B cell (primary cell): ENCODE measurements at regions not wholly inside any gene's neighbourhood (a gene's known extent, or its start where the extent isn't known, plus 50 kb on each side); places are given as distances from the start of the nearest gene placed in this dataset.
A peak's percentile ranks its signal among the peaks of the same experiment; 100 is the strongest.

Experiments used
- ATAC-seq: fragments of 200-7000 bp; cut with Tn5 transposase; one replicate; pipeline ENCODE4 v1.10.0; 2021; ENCODE audit warnings: low read depth, mild to moderate bottlenecking, moderate number of reproducible peaks, moderate library complexity
- CTCF ChIA-PET: fragments of 350-600 bp; sonication (Branson Sonifier 250); formaldehyde crosslinking; loops from one replicate; lab custom pipeline; 2021; ENCODE audit warnings: antibody characterized with exemption, inconsistent platforms; lab: Charles Lee
- POLR2A ChIA-PET: fragments of 350-600 bp; sonication (Branson Sonifier 250); formaldehyde crosslinking; loops from one replicate; lab custom pipeline; 2021; ENCODE audit warnings: antibody characterized with exemption; lab: Charles Lee
- DNase-seq: peaks from one replicate; pipeline ENCODE4 v3.0.0; 2013
- H2AFZ ChIP-seq: 2 replicates; pipeline ENCODE4 v1.6.1; 2012; ENCODE audit warnings: mild to moderate bottlenecking, low read depth, low read length; ENCODE audit not compliant: insufficient read depth, poor library complexity, severe bottlenecking
- H3K27ac ChIP-seq, 2 donors: 1 replicate in 1 of 2; 2 replicates in 1 of 2; pipeline ENCODE4 v1.5.1; 2012 to 2013; ENCODE audit warnings: low read length in 2 of 2, mild to moderate bottlenecking in 2 of 2, moderate library complexity in 1 of 2
- H3K27me3 ChIP-seq, 4 experiments: fragments of 200-600 bp in 1 of 4; sonication (generic) in 1 of 4; replicated peaks in 1 of 4; 1 replicate in 2 of 4; 2 replicates in 2 of 4; pipeline versions ENCODE4 v1.6.1 to v1.7.0; 2013 to 2016; ENCODE audit warnings: low read length in 3 of 4, mild to moderate bottlenecking in 2 of 4, mixed read lengths in 1 of 4, moderate library complexity in 1 of 4; ENCODE audit not compliant: insufficient read depth in 4 of 4, control insufficient read depth in 3 of 4; ENCODE audit errors: control extremely low read depth in 1 of 4
- H3K36me3 ChIP-seq, 2 experiments: replicated peaks in 1 of 2; 1 replicate in 1 of 2; 2 replicates in 1 of 2; pipeline versions ENCODE4 v1.6.1 to v1.7.1; 2013; ENCODE audit warnings: low read length in 1 of 2; ENCODE audit not compliant: insufficient read depth in 2 of 2, control insufficient read depth in 1 of 2; ENCODE audit errors: control extremely low read depth in 1 of 2, extremely low read depth in 1 of 2
- H3K4me1 ChIP-seq, 2 donors: fragments of 200-600 bp in 1 of 2; sonication (generic) in 1 of 2; 1 replicate in 1 of 2; 2 replicates in 1 of 2; pipeline versions ENCODE4 v1.5.1 to v1.6.1; 2013 to 2017; ENCODE audit warnings: low read length in 2 of 2; ENCODE audit not compliant: control insufficient read depth in 2 of 2, insufficient read depth in 2 of 2
- H3K4me2 ChIP-seq: replicated peaks from 2 replicates; pipeline ENCODE3; 2012; ENCODE audit warnings: mild to moderate bottlenecking, low read depth, low read length; ENCODE audit not compliant: poor library complexity, severe bottlenecking
- H3K4me3 ChIP-seq, 5 experiments: fragments of 200-600 bp in 1 of 5; sonication (generic) in 1 of 5; 1 replicate in 3 of 5; 2 replicates in 2 of 5; pipeline versions ENCODE4 v1.5.1 to v1.7.0; 2011 to 2016; ENCODE audit warnings: low read length in 4 of 5, mild to moderate bottlenecking in 4 of 5, low read depth in 2 of 5, control low read depth in 1 of 5, moderate library complexity in 1 of 5; ENCODE audit not compliant: insufficient read depth in 1 of 5; ENCODE audit errors: control extremely low read depth in 1 of 5, extremely low read depth in 1 of 5
- H3K79me2 ChIP-seq: fragments of 200-600 bp; sonication (generic); one replicate; pipeline ENCODE4 v1.6.0; 2016; ENCODE audit warnings: low read length; ENCODE audit not compliant: control insufficient read depth, insufficient read depth
- H3K9ac ChIP-seq: fragments of 200-600 bp; sonication (generic); 2 replicates; pipeline ENCODE4 v1.6.1; 2017; ENCODE audit warnings: mild to moderate bottlenecking, low read length, moderate library complexity
- H3K9me3 ChIP-seq, 3 donors: one replicate each; pipeline versions ENCODE4 v1.6.1 to v1.7.1; 2013; ENCODE audit warnings: low read length in 2 of 3; ENCODE audit not compliant: control insufficient read depth in 2 of 3, insufficient read depth in 1 of 3; ENCODE audit errors: control extremely low read depth in 1 of 3
- H4K20me1 ChIP-seq: 2 replicates; pipeline ENCODE4 v1.6.0; 2012; ENCODE audit warnings: mild to moderate bottlenecking, low read length; ENCODE audit not compliant: insufficient read depth, control insufficient read depth, poor library complexity, severe bottlenecking
- H3K27ac Mint-ChIP-seq: one replicate; pipeline ENCODE4 v1.8.0; 2021; ENCODE audit warnings: mixed read lengths
- H3K27me3 Mint-ChIP-seq: one replicate; pipeline ENCODE4 v1.8.0; 2021; ENCODE audit warnings: mixed read lengths
- H3K4me1 Mint-ChIP-seq: one replicate; pipeline ENCODE4 v1.8.0; 2021; ENCODE audit warnings: mixed read lengths
- H3K4me3 Mint-ChIP-seq: one replicate; pipeline ENCODE4 v1.8.0; 2021; ENCODE audit warnings: mixed read lengths
- H3K9me3 Mint-ChIP-seq: one replicate; pipeline ENCODE4 v1.8.0; 2022; ENCODE audit warnings: mixed read lengths; ENCODE audit not compliant: insufficient read depth
- EZH2 ChIP-seq: IDR thresholded peaks from 2 replicates; pipeline ENCODE4 v1.6.1; 2012; ENCODE audit warnings: borderline replicate concordance, low read depth, mild to moderate bottlenecking, moderate library complexity, low read length; ENCODE audit not compliant: insufficient read depth, poor library complexity, severe bottlenecking
- WGBS: methylation state at CpG from one replicate; pipeline ENCODE4 v1.1.5; 2013; ENCODE audit warnings: missing lambda C conversion rate; ENCODE audit not compliant: insufficient coverage; 5-methylcytosine and 5-hydroxymethylcytosine counted together
- intact Hi-C: fragments of 100-400 bp; cut with micrococcal nuclease; formaldehyde crosslinking; loops from one replicate; pipeline ENCODE4 v1.10.0; 2022
- TF ChIP-seq, protein P1 (sequence below): fragments of 200-600 bp; IDR thresholded peaks from one replicate; pipeline ENCODE4 v1.8.0; 2022; ENCODE audit warnings: antibody characterized with exemption, mild to moderate bottlenecking

DNA sequence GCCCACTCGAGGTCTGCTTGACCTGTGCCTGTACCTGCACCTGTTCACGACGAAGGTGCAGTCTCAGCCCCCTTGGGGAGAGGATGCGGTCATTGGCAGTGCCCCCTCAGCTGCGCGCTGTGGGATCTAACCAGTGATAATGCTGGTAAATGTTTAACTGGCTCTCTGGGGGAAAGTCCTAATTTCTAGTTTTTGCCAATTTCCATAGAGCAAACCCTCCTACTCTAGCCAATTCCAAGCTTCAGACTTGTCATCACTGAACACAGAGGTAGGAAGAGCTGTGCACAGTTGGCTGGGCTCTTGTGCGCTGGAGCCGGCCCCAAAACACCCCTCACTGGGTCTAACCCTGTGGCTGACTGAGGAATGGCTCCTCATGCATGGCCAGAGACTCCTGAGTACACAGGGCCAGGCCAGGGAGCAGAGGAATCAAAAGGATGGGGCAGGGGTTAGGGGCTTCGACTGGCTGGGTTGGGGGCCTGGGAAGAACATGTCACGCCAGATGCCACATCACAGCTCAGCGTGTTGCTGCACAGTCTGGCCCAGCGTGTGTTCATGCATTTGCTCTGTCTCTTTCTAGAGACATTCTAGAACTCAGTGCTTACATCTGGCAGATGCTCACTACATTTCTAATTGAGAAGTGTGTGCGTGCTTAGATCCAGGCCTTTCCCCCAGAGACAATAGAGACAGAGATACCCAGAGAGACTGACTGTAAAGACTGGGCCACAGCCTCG lies 270.8 kb downstream of the BCOR start:
- Histone ChIP-seq H3K9me3 (peaks cover 0 to 7% (median 0%) of the 10 kb centered on the region in 3 donors), H3K9ac (no peak overlapping the region), H3K4me1 (peaks cover 17% of the 10 kb centered on the region in 2 donors), H3K4me2 (no peak overlapping the region), H3K27me3 (peaks cover 0 to 54% (median 13%) of the 10 kb centered on the region in 4 experiments), H3K79me2 (no peaks in the 10 kb centered on the region), H3K4me3 (no peak overlapping the region), H4K20me1 (no peaks in the 10 kb centered on the region), H3K36me3 (no peaks in the 10 kb centered on the region), H2AFZ (no peak overlapping the region), H3K27ac (no peak overlapping the region)
- intact Hi-C loops = loop anchor here (10.0 kb wide), 1 partner anchor 268 kb away; the partner anchor contains the start of gene BCOR
- no peak for DNase-seq
- H3K4me1 Mint-ChIP-seq = peaks cover 30% of the 10 kb centered on the region
- ChIA-PET CTCF (interaction anchor here (1.1 to 1.6 kb wide), 2 partner anchors 96 to 187 kb away, joined by 3 to 4 read pairs; no protein-coding TSS in a partner anchor), POLR2A (interaction anchor here (1.9 kb wide), 1 partner anchor 28 kb away, joined by 8 read pairs; no protein-coding TSS in a partner anchor)
- H3K27me3 Mint-ChIP-seq = peaks cover 47% of the 10 kb centered on the region
- TF ChIP-seq EZH2 = no peak
- TF ChIP-seq, protein P1, sequence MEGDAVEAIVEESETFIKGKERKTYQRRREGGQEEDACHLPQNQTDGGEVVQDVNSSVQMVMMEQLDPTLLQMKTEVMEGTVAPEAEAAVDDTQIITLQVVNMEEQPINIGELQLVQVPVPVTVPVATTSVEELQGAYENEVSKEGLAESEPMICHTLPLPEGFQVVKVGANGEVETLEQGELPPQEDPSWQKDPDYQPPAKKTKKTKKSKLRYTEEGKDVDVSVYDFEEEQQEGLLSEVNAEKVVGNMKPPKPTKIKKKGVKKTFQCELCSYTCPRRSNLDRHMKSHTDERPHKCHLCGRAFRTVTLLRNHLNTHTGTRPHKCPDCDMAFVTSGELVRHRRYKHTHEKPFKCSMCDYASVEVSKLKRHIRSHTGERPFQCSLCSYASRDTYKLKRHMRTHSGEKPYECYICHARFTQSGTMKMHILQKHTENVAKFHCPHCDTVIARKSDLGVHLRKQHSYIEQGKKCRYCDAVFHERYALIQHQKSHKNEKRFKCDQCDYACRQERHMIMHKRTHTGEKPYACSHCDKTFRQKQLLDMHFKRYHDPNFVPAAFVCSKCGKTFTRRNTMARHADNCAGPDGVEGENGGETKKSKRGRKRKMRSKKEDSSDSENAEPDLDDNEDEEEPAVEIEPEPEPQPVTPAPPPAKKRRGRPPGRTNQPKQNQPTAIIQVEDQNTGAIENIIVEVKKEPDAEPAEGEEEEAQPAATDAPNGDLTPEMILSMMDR = no peak
- WGBS = 100% methylated on average over 1 of the region's 14 CpGs
- H3K27ac Mint-ChIP-seq = no peak overlapping the region
- no peaks in the 10 kb centered on the region for H3K9me3 Mint-ChIP-seq
- H3K4me3 Mint-ChIP-seq = no peak overlapping the region
- ATAC-seq = no peak

DNA sequence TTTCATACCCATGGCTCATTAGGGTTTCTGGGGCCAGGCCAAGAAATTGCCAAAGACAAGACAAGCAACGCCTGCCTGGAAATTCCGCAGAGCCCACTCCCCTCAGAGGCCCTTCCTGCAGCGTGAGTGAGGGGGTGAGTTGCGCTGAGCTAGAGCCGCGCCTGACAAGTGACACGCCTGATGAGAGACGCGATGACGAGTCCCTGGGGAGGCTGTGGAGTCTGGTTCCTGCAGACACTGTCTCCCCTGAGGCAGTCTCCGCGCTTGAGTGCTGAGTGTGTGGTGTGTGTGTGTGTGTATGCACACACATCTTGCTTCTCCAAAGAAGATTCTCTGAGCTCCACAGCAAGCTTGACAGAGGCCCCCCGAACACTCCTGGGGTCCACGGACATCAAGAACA lies 269.8 kb downstream of the BCOR start:
- no peak overlapping the region for H3K27ac ChIP-seq
- peaks cover 28% of the 10 kb centered on the region for H3K4me1 Mint-ChIP-seq
- no peak overlapping the region for H3K9ac ChIP-seq
- H3K9me3 Mint-ChIP-seq = no peaks in the 10 kb centered on the region
- H3K4me1 ChIP-seq = peaks cover 17% of the 10 kb centered on the region in 2 donors
- peaks cover 0 to 57% (median 11%) of the 10 kb centered on the region in 4 experiments for H3K27me3 ChIP-seq
- H3K4me3 ChIP-seq = no peak overlapping the region
- H2AFZ ChIP-seq = no peak overlapping the region
- peak overlapping the region; percentile 72 for H3K27ac Mint-ChIP-seq
- peak overlapping the region; percentile 52 for H3K4me3 Mint-ChIP-seq
- no peaks in the 10 kb centered on the region for H4K20me1 ChIP-seq
- H3K27me3 Mint-ChIP-seq = peaks cover 48% of the 10 kb centered on the region
- intact Hi-C loops = loop anchor here (1.0 to 10.0 kb wide), 2 partner anchors 27 to 267 kb away; partner anchors contain the start of gene BCOR
- DNase-seq = peak; percentile 84
- peaks cover 0 to 7% (median 0%) of the 10 kb centered on the region in 3 donors for H3K9me3 ChIP-seq
- H3K79me2 ChIP-seq = no peaks in the 10 kb centered on the region
- H3K4me2 ChIP-seq = peak overlapping the region; percentile 34
- H3K36me3 ChIP-seq = no peaks in the 10 kb centered on the region
- TF ChIP-seq, protein P1 = no peak
- TF ChIP-seq EZH2 = no peak
- no CpG with 5 or more reads among the region's 14 CpGs for WGBS
- ChIA-PET POLR2A (interaction anchor here (0.6 to 1.9 kb wide), 3 partner anchors 27 to 340 kb away, joined by 3 to 8 read pairs (median 5); no protein-coding TSS in a partner anchor), CTCF (interaction anchor here (1.1 to 1.6 kb wide), 2 partner anchors 97 to 186 kb away, joined by 3 to 4 read pairs; no protein-coding TSS in a partner anchor)
- ATAC-seq = peak; percentile 98
